Stimulated activated CD8-positive, alpha-beta memory T cell treated with anti-CD3 and anti-CD28 coated beads, Interleukin-4, amount 100 ng/mL, for 1 hour (primary cell): ENCODE measurements at regions not wholly inside any gene's neighbourhood (a gene's known extent, or its start where the extent isn't known, plus 50 kb on each side); places are given as distances from the start of the nearest gene placed in this dataset.

Experiments
- DNase-seq, 2 donors: peaks; one replicate each; pipeline ENCODE4 v3.0.0-alpha.2; 2020; ENCODE audit warnings: low read depth in 2 of 2, low spot score in 1 of 2

GRCh38 chr15:94535298-94536048 is 304.1 kb downstream of the MCTP2 start:
- no peak for DNase-seq

GRCh38 chr15:94536549-94536948 is 305.2 kb downstream of the MCTP2 start:
- no peak for DNase-seq

- no peak for DNase-seq
Observed at GRCh38 chr15:94538280-94538679, 306.9 kb downstream of the MCTP2 start.

GRCh38 chr15:94542391-94542790 is 311.0 kb downstream of the MCTP2 start:
- DNase-seq: no peak

- no peak for DNase-seq
Observed at GRCh38 chr15:94546808-94547207, 315.4 kb downstream of the MCTP2 start.

- DNase-seq: no peak
Observed at GRCh38 chr15:94547711-94548110, 316.4 kb downstream of the MCTP2 start.

- no peak for DNase-seq
Observed at GRCh38 chr15:94555841-94556519, 324.6 kb downstream of the MCTP2 start.

GRCh38 chr15:94561036-94561689 is 329.8 kb downstream of the MCTP2 start:
- no peak for DNase-seq

GRCh38 chr15:94563456-94563855 is 332.1 kb downstream of the MCTP2 start:
- DNase-seq: no peak

GRCh38 chr15:94576889-94577533 is 345.6 kb downstream of the MCTP2 start:
- DNase-seq: no peak

- DNase-seq: no peak
Observed at GRCh38 chr15:94579286-94579685, 347.9 kb downstream of the MCTP2 start.

- no peak for DNase-seq
Observed at GRCh38 chr15:94580211-94580885, 349.0 kb downstream of the MCTP2 start.

GRCh38 chr15:94582368-94582767 is 351.0 kb downstream of the MCTP2 start:
- no peak for DNase-seq

- DNase-seq: no peak
Observed at GRCh38 chr15:94584833-94585244, 353.5 kb downstream of the MCTP2 start.

GRCh38 chr15:94586099-94586498 is 354.7 kb downstream of the MCTP2 start:
- no peak for DNase-seq

GRCh38 chr15:94587113-94587512 is 355.8 kb downstream of the MCTP2 start:
- no peak for DNase-seq

- no peak for DNase-seq
Observed at GRCh38 chr15:94588993-94589392, 357.6 kb downstream of the MCTP2 start.

GRCh38 chr15:94592495-94592894 is 361.1 kb downstream of the MCTP2 start:
- no peak for DNase-seq

- DNase-seq: no peak
Observed at GRCh38 chr15:94596707-94597106, 365.3 kb downstream of the MCTP2 start.

GRCh38 chr15:94600505-94600904 is 369.1 kb downstream of the MCTP2 start:
- no peak for DNase-seq
